NB4 (cell line): ENCODE measurements at regions not wholly inside any gene's neighbourhood (a gene's known extent, or its start where the extent isn't known, plus 50 kb on each side); places are given as distances from the start of the nearest gene placed in this dataset.

Experiments used
- CTCF ChIP-seq: IDR thresholded peaks from one replicate; pipeline ENCODE4 v1.5.1; 2012; ENCODE audit warnings: low read depth, low read length
- MYC ChIP-seq: IDR thresholded peaks from 2 replicates; pipeline ENCODE4 v1.6.1; 2011; ENCODE audit warnings: low read depth, low read length
- POLR2A ChIP-seq: IDR thresholded peaks from 2 replicates; pipeline ENCODE4 v1.6.1; 2011; ENCODE audit warnings: mild to moderate bottlenecking; ENCODE audit not compliant: insufficient read length; ENCODE audit errors: extremely low read depth

- TF ChIP-seq CTCF, result no peak
- no peak for TF ChIP-seq POLR2A
- no peak for TF ChIP-seq MYC
These were observed 60.1 kb upstream of the GSE1 start for GRCh38 chr16:85552980-85553435.
